ENCODE measurements at regions not wholly inside any gene's neighbourhood (a gene's known extent, or its start where the extent isn't known, plus 50 kb on each side); places are given as distances from the start of the nearest gene placed in this dataset.
"Not testable (repeated sequence)": the region's sequence is repeated elsewhere in the genome, so short reads cannot be mapped to it uniquely, and the experiment has no call there.

GRCh38 chr6:37078814-37079213 is 73.4 kb downstream of the FGD2 start:
- peaks cover 0 to 3% (median 0%) of the 10 kb centered on the region in 4 donors for H3K4me1 Mint-ChIP-seq

GRCh38 chr6:37081042-37081607 is 75.7 kb downstream of the FGD2 start:
- no peak for DNase-seq
- POLR2A ChIA-PET = no interaction called here

More at GRCh38 chr6:37078814-37079213, 73.4 kb downstream of the FGD2 start:
- POLR2A ChIA-PET = interaction anchor here (0.7 kb wide), 1 partner anchor 130 kb away, joined by 3 read pairs; no protein-coding TSS in a partner anchor
- H3K27ac Mint-ChIP-seq = peak overlapping the region in 1 of 10 donors; percentile 17
- DNase-seq (no peak), ATAC-seq (no peak)
- H3K4me3 Mint-ChIP-seq = no peak overlapping the region
- no peaks in the 10 kb centered on the region for H3K27me3 Mint-ChIP-seq
- H3K36me3 Mint-ChIP-seq = no peaks in the 10 kb centered on the region
- no peaks in the 10 kb centered on the region for H3K9me3 Mint-ChIP-seq

DNA sequence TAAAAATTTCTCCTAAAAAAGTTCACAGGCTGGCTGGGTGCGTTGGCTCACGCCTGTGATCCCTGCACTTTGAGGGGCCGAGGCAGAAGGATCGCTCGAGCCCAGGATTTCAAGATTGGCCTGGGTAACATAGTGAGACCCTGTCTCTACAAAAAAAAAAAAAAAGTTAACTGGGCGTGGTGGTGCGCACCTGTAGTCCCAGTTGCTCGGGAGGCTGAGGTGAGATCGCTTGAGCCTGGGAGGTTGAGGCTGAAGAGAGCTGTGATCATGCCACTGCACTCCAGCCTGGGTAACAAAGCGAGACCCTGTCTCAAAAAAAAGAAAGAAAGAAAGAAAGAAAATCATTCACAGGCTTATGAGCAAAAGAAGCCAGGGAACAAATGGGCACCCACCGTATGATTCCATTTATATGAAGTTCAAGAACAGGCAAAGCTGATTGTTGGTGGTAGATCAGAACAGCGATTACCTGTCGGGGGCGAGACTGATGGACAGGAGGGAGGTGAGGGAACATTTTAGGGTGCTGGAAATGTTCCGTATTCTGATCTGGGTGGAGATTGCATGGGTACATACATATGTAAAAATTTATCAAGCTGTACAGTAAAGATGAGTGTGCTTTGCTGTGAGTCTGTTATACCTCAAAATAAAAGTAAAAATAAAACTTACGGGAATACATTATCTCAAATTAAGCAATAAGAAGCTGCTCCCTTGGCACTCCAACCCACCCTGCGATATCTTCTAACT is 77.1 kb downstream of the FGD2 start:
- POLR2A ChIA-PET = interaction anchor here (0.7 kb wide), 1 partner anchor 36 kb away, joined by 4 read pairs; no protein-coding TSS in a partner anchor
- ATAC-seq (no peak), DNase-seq (no peak)
- H3K36me3 Mint-ChIP-seq = no peaks in the 10 kb centered on the region
- no peaks in the 10 kb centered on the region for H3K9me3 Mint-ChIP-seq
- H3K27ac Mint-ChIP-seq = peak overlapping the region in 1 of 10 donors; percentile 78
- H3K27me3 Mint-ChIP-seq = peaks cover 0 to under 1% (median 0%) of the 10 kb centered on the region in 5 donors
- peaks cover 0 to 3% (median 1%) of the 10 kb centered on the region in 4 donors for H3K4me1 Mint-ChIP-seq
- no peak overlapping the region for H3K4me3 Mint-ChIP-seq

More at GRCh38 chr6:37081042-37081607, 75.7 kb downstream of the FGD2 start:
- peaks cover 0 to 3% (median 1%) of the 10 kb centered on the region in 4 donors for H3K4me1 Mint-ChIP-seq
- peak overlapping the region in 3 of 10 donors; percentile 20 to 56 (median 51) for H3K27ac Mint-ChIP-seq
- ATAC-seq = no peak
- H3K9me3 Mint-ChIP-seq = no peaks in the 10 kb centered on the region
- no peaks in the 10 kb centered on the region for H3K27me3 Mint-ChIP-seq
- no peak overlapping the region for H3K4me3 Mint-ChIP-seq
- H3K36me3 Mint-ChIP-seq = no peaks in the 10 kb centered on the region

DNA sequence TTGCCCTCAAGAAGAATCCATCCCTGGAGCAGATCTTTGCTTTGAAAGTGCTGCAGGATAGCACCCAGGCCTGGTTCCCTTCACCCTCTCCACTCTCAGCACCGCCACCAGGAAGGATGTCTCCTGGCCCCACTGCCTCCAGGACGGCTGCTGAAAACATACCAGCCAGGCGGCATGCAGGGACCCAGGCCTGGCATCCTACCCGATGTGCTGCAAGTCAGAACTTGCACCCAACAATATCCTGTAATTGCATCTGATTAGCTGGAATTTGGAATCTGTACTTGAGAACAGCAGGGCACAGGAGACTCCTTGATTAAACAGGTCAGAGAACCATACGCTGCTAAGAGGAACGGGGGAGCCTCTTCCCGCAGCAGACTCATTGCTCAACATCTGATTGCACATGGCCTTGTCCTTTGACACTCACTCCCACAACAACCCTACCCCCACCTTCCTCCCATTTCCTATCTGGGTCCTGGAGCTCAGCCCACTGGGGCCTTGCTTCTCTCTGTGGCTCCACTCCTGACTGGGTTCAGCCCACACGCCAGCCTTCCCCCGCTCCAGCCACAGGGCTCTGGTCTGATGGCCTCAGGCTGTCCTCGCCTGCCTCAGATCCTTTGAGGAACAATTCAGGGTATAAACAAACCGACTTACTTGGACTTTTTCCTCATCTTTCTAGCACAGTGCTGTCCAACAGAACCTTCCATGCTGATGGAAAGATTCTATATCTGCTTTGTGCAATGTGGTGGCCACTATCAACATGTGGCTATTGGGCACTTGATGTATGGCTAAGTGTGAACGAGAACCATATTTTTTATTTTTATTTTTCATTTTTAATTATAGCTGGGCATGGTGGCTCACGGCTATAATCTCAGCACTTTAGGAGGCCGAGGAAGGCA is 78.0 kb downstream of the FGD2 start:
- ATAC-seq = no peak
- Mint-ChIP-seq H3K27me3 (peaks cover 0 to 1% (median 0%) of the 10 kb centered on the region in 5 donors), H3K36me3 (no peaks in the 10 kb centered on the region), H3K27ac (peak overlapping the region in 2 of 10 donors; percentile 13 to 59), H3K9me3 (no peaks in the 10 kb centered on the region), H3K4me3 (no peak overlapping the region), H3K4me1 (peaks cover 0 to 3% (median 1%) of the 10 kb centered on the region in 4 donors)
- DNase-seq = no peak
- POLR2A ChIA-PET = no interaction called here

DNA sequence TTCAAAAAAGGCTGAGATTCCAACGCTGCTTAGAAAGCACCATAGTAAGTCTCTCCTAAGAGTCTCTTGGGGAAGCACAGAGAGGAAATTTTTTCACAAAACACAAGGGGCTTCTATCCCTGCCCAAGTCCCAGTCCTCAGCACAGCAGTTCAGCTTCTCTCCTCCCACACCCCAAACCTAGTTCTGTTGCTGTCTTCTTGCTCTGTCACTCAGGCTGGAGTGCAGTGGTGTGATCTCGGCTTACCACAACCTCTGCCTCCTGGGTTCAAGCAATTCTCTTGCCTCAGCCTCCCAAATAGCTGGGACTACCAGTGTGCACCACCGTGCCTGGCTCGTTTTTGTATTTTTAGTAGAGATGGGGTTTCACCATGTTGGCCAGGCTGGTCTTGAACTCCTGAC is 79.2 kb downstream of the FGD2 start:
- H3K27me3 Mint-ChIP-seq, DNase-seq, H3K36me3 Mint-ChIP-seq, H3K4me3 Mint-ChIP-seq, POLR2A ChIA-PET, ATAC-seq, H3K9me3 Mint-ChIP-seq, H3K27ac Mint-ChIP-seq, H3K4me1 Mint-ChIP-seq: not testable (repeated sequence)

GRCh38 chr6:37085198-37085597 is 79.7 kb downstream of the FGD2 start:
- Mint-ChIP-seq H3K36me3 (no peaks in the 10 kb centered on the region), H3K27me3 (peaks cover 0 to 1% (median 0%) of the 10 kb centered on the region in 5 donors), H3K4me3 (no peak overlapping the region), H3K9me3 (no peaks in the 10 kb centered on the region), H3K27ac (no peak overlapping the region), H3K4me1 (peaks cover 0 to 3% (median 1%) of the 10 kb centered on the region in 4 donors)
- ATAC-seq (no peak), DNase-seq (no peak)
- POLR2A ChIA-PET = no interaction called here

- Mint-ChIP-seq H3K4me3 (no peak overlapping the region), H3K27me3 (peaks cover 0 to 1% (median 0%) of the 10 kb centered on the region in 5 donors), H3K4me1 (peaks cover 0 to 6% (median 3%) of the 10 kb centered on the region in 4 donors), H3K27ac (no peak overlapping the region), H3K36me3 (no peaks in the 10 kb centered on the region), H3K9me3 (no peaks in the 10 kb centered on the region)
- POLR2A ChIA-PET = interaction anchor here (0.7 kb wide), 1 partner anchor 50 kb away, joined by 3 read pairs; no protein-coding TSS in a partner anchor
- ATAC-seq (no peak), DNase-seq (no peak)
Measured at GRCh38 chr6:37088897-37089296, 81.1 kb upstream of the PIM1 start.

- Mint-ChIP-seq H3K4me1 (peaks cover 0 to 9% (median 5%) of the 10 kb centered on the region in 4 donors), H3K9me3 (no peaks in the 10 kb centered on the region), H3K4me3 (no peak overlapping the region), H3K36me3 (no peaks in the 10 kb centered on the region), H3K27me3 (peaks cover 0 to 1% (median 0%) of the 10 kb centered on the region in 5 donors), H3K27ac (no peak overlapping the region)
- DNase-seq (no peak), ATAC-seq (no peak)
- POLR2A ChIA-PET = no interaction called here
Measured at GRCh38 chr6:37089783-37090182, 80.2 kb upstream of the PIM1 start.

DNA sequence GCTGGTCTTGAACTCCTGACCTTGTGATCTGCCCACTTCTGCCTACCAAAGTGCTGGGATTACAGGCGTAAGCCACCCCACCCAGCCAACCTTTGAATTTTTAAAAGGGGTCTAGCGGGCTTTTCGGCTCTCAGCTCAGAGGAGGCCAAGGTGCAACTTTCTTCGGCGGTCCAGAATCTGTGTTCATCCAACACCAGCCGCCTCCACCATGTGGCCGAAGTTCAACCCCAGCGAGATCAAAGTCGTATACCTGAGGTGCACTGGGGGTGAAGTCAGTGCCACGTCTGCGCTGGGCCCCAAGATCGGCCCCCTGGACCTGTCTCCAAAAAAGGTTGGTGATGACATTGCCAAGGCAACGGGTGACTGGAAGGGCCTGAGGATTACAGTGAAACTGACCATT is 78.8 kb upstream of the PIM1 start:
- H3K4me1 Mint-ChIP-seq, H3K9me3 Mint-ChIP-seq, H3K4me3 Mint-ChIP-seq, POLR2A ChIA-PET, H3K36me3 Mint-ChIP-seq, ATAC-seq, DNase-seq, H3K27me3 Mint-ChIP-seq, H3K27ac Mint-ChIP-seq: not testable (repeated sequence)

DNA sequence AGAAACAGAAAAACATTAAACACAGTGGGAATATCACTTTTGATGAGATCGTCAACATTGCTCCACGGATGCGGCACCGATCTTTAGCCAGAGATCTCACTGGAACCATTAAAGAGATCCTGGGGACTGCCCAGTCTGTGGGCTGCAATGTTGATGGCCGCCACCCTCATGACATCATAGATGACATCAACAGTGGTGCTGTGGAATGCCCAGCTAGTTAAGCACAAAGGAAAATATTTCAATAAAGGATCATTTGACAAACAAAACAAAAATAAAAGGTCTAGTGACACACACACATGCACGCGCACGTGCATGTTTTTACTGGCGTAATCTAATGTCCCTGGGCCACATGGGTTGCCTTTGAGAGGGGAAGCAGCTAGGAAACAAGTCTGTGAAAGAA is 78.4 kb upstream of the PIM1 start:
- H3K4me3 Mint-ChIP-seq, H3K9me3 Mint-ChIP-seq, H3K36me3 Mint-ChIP-seq, H3K27me3 Mint-ChIP-seq, POLR2A ChIA-PET, ATAC-seq, DNase-seq, H3K27ac Mint-ChIP-seq: not testable (repeated sequence)
- peaks cover 0 to 10% (median 6%) of the 10 kb centered on the region in 4 donors for H3K4me1 Mint-ChIP-seq

- Mint-ChIP-seq H3K27me3 (no peaks in the 10 kb centered on the region), H3K9me3 (no peaks in the 10 kb centered on the region), H3K4me1 (peaks cover 0 to 10% (median 6%) of the 10 kb centered on the region in 4 donors), H3K27ac (no peak overlapping the region), H3K4me3 (no peak overlapping the region), H3K36me3 (no peaks in the 10 kb centered on the region)
- POLR2A ChIA-PET = interaction anchor here (1.0 kb wide), 1 partner anchor 10 kb away, joined by 3 read pairs; no protein-coding TSS in a partner anchor
- ATAC-seq (no peak), DNase-seq (no peak)
Measured at GRCh38 chr6:37092923-37093727, 76.8 kb upstream of the PIM1 start.

DNA sequence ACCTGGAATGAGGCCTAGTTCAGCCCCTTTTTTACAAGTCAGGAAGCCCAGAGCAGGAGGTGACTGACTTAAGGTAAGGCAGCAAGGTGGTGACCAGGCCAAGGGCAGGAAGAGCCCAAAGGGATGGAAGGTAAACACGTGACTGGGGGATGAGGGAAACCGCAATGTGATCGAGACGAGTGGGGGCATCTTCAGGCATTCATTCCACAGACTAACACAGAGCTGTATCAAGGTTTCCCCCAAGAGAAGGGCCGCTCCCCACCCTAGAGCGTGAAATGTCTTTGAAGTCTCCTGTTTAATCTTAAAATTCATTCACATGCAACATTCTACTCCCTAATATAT is 76.3 kb upstream of the PIM1 start:
- no peaks in the 10 kb centered on the region for H3K9me3 Mint-ChIP-seq
- H3K27me3 Mint-ChIP-seq = no peaks in the 10 kb centered on the region
- POLR2A ChIA-PET = no interaction called here
- no peaks in the 10 kb centered on the region for H3K36me3 Mint-ChIP-seq
- no peak overlapping the region for H3K4me3 Mint-ChIP-seq
- H3K27ac Mint-ChIP-seq = no peak overlapping the region
- ATAC-seq (no peak), DNase-seq (no peak)
- peaks cover 0 to 10% (median 6%) of the 10 kb centered on the region in 4 donors for H3K4me1 Mint-ChIP-seq
